ENCODE measurements at regions not wholly inside any gene's neighbourhood (a gene's known extent, or its start where the extent isn't known, plus 50 kb on each side); places are given as distances from the start of the nearest gene placed in this dataset.

- TF ChIP-seq CTCF (IDR thresholded peaks at IDR 0.05) (no peak), EP300 (IDR thresholded peaks at IDR 0.05) (no peak)
Observed at GRCh38 chr12:124465473-124465872, 101.9 kb downstream of the NCOR2 start.
